ENCODE measurements at regions not wholly inside any gene's neighbourhood (a gene's known extent, or its start where the extent isn't known, plus 50 kb on each side); places are given as distances from the start of the nearest gene placed in this dataset.

GRCh38 chr18:55119434-55119833 is 160.2 kb upstream of the CCDC68 start:
- DNase-seq = no peak
- Histone ChIP-seq H3K9me3 (no peaks in the 10 kb centered on the region), H3K27ac (no peak overlapping the region), H3K27me3 (no peaks in the 10 kb centered on the region), H3K4me1 (no peaks in the 10 kb centered on the region), H3K4me3 (no peak overlapping the region), H3K36me3 (no peaks in the 10 kb centered on the region)
- 56 to 65% methylated on average over 5 to 6 of the region's 6 CpGs for WGBS, 2 donors
- ATAC-seq (ENCODE audit: low FRiP score in 2 of 2) = no peak
- TF ChIP-seq CTCF (IDR thresholded peaks at IDR 0.05) (no peak), POLR2AphosphoS5 (IDR thresholded peaks at IDR 0.05) (no peak), POLR2A (IDR thresholded peaks at IDR 0.05) (no peak), EP300 (IDR thresholded peaks at IDR 0.05) (no peak)

GRCh38 chr18:55119016-55119415 is 159.8 kb upstream of the CCDC68 start:
- Histone ChIP-seq H3K4me3 (no peak overlapping the region), H3K27ac (no peak overlapping the region), H3K4me1 (no peaks in the 10 kb centered on the region), H3K36me3 (no peaks in the 10 kb centered on the region), H3K9me3 (no peaks in the 10 kb centered on the region), H3K27me3 (no peaks in the 10 kb centered on the region)
- DNase-seq (no peak), ATAC-seq (ENCODE audit: low FRiP score in 2 of 2) (no peak)
- TF ChIP-seq CTCF (IDR thresholded peaks at IDR 0.05) (no peak), POLR2AphosphoS5 (IDR thresholded peaks at IDR 0.05) (no peak), POLR2A (IDR thresholded peaks at IDR 0.05) (no peak), EP300 (IDR thresholded peaks at IDR 0.05) (no peak)

- TF ChIP-seq POLR2A (IDR thresholded peaks at IDR 0.05) = no peak
- no peak for TF ChIP-seq EP300 (IDR thresholded peaks at IDR 0.05)
- no peak for TF ChIP-seq POLR2AphosphoS5 (IDR thresholded peaks at IDR 0.05)
- TF ChIP-seq CTCF (IDR thresholded peaks at IDR 0.05) = no peak
- Histone ChIP-seq H3K27me3 (no peaks in the 10 kb centered on the region), H3K27ac (no peak overlapping the region), H3K9me3 (no peaks in the 10 kb centered on the region), H3K4me3 (no peak overlapping the region), H3K36me3 (no peaks in the 10 kb centered on the region), H3K4me1 (no peaks in the 10 kb centered on the region)
- DNase-seq (no peak), ATAC-seq (ENCODE audit: low FRiP score in 2 of 2) (peak in 1 of 2 donors; percentile 35)
- WGBS, 2 donors = 77 to 85% methylated on average over 3 of the region's 3 CpGs
These were observed 157.6 kb upstream of the CCDC68 start for GRCh38 chr18:55116863-55117262.

GRCh38 chr18:55115606-55116005 is 156.3 kb upstream of the CCDC68 start:
- no peaks in the 10 kb centered on the region for H3K27me3 ChIP-seq
- no peak overlapping the region for H3K27ac ChIP-seq

More at GRCh38 chr18:55115606-55116005, 156.3 kb upstream of the CCDC68 start:
- H3K4me3 ChIP-seq = no peak overlapping the region
- no peak for DNase-seq
- no peaks in the 10 kb centered on the region for H3K36me3 ChIP-seq
- TF ChIP-seq POLR2AphosphoS5 (IDR thresholded peaks at IDR 0.05) (no peak), EP300 (IDR thresholded peaks at IDR 0.05) (no peak), POLR2A (IDR thresholded peaks at IDR 0.05) (no peak), CTCF (IDR thresholded peaks at IDR 0.05) (no peak)
- no peak for ATAC-seq (ENCODE audit: low FRiP score in 2 of 2)
- no peaks in the 10 kb centered on the region for H3K9me3 ChIP-seq
- WGBS, 2 donors = 87 to 91% methylated on average over 2 of the region's 2 CpGs
- peaks cover 0 to 5% (median 2%) of the 10 kb centered on the region in 4 donors for H3K4me1 ChIP-seq
